ENCODE measurements at regions not wholly inside any gene's neighbourhood (a gene's known extent, or its start where the extent isn't known, plus 50 kb on each side); places are given as distances from the start of the nearest gene placed in this dataset.

- TF ChIP-seq CTCF (IDR thresholded peaks at IDR 0.05) (no peak), ZFX (IDR thresholded peaks at IDR 0.05; ENCODE audit: borderline replicate concordance) (no peak)
Measured at GRCh38 chr2:220550995-220551700, 923.7 kb downstream of the SLC4A3 start.

Measured in 22Rv1 (cell line).